Activated naive CD4-positive, alpha-beta T cell treated with anti-CD3 and anti-CD28 coated beads for 36 hours (primary cell): ENCODE measurements at regions not wholly inside any gene's neighbourhood (a gene's known extent, or its start where the extent isn't known, plus 50 kb on each side); places are given as distances from the start of the nearest gene placed in this dataset.

Source experiments
- CTCF ChIA-PET: fragments of 350-600 bp; sonication (Branson Sonifier 250); formaldehyde crosslinking; loops from one replicate; lab custom pipeline; 2021; ENCODE audit warnings: antibody characterized with exemption; lab: Charles Lee
- DNase-seq: peaks from one replicate; pipeline ENCODE4 v3.0.0-alpha.2; 2020
- H3K27ac Mint-ChIP-seq: one replicate; pipeline ENCODE4 v1.8.0; 2021; ENCODE audit warnings: mild to moderate bottlenecking, mixed read lengths
- H3K27me3 Mint-ChIP-seq: one replicate; pipeline ENCODE4 v1.8.0; 2021; ENCODE audit warnings: low read depth, mixed read lengths
- H3K36me3 Mint-ChIP-seq: one replicate; pipeline ENCODE4 v1.8.0; 2021; ENCODE audit warnings: low read depth, mixed read lengths
- H3K4me1 Mint-ChIP-seq: one replicate; pipeline ENCODE4 v1.8.0; 2021; ENCODE audit warnings: low read depth, mixed read lengths
- H3K4me3 Mint-ChIP-seq: one replicate; pipeline ENCODE4 v1.8.0; 2021; ENCODE audit warnings: mild to moderate bottlenecking, moderate library complexity, mixed read lengths
- H3K9me3 Mint-ChIP-seq: one replicate; pipeline ENCODE4 v1.8.0; 2021; ENCODE audit warnings: mixed read lengths
- intact Hi-C: fragments of 100-400 bp; cut with micrococcal nuclease; formaldehyde crosslinking; loops from one replicate; pipeline ENCODE4 v1.15.1; 2023

DNA sequence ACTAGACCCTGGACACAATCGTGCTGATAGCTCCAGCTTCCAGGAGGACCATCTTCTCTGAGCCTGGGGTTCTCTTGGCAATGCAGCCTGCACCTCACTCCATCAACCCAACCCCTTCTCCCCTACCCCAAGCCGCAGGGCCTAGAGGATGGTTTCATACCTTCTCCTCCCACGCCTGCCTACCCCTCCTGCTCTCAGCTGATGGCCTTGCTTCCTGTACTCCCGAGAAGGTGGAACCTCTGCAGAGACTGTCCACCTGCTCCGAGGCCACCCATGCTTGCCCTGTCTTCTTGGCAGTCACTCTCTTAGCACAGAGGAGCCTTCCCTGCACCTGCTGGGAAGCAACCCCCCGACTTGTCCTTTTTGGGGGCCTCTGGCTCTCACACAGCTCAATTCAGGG is 241.9 kb downstream of the IRX2 start:
- intact Hi-C loops: no loop called here
- DNase-seq: no peak
- Mint-ChIP-seq H3K27ac (no peak overlapping the region), H3K27me3 (peaks cover 2% of the 10 kb centered on the region), H3K4me1 (no peaks in the 10 kb centered on the region), H3K4me3 (no peak overlapping the region), H3K9me3 (no peaks in the 10 kb centered on the region), H3K36me3 (no peaks in the 10 kb centered on the region)
- CTCF ChIA-PET: no interaction called here

DNA sequence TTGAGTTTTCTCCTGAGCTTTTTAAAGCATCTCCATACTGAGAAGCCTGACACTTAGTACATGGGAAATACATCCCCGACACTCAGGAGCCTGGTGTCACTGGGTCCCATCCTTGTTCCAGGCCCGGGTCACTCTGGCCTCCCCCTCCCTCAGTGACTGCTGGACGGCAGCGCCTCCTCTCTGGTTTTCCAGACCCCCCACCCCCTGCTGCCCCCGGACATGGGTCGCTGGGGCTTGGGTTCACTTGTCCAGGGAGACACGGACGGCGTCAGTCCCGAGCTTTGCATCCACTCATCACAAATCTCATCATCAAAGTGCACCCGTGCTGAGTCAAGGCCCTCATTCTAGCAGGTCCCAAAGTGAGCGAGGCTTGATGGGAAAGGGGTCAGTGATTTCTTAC is 243.0 kb downstream of the IRX2 start:
- H3K36me3 Mint-ChIP-seq: no peaks in the 10 kb centered on the region
- H3K4me3 Mint-ChIP-seq: no peak overlapping the region
- intact Hi-C loops: no loop called here
- no peaks in the 10 kb centered on the region for H3K9me3 Mint-ChIP-seq
- CTCF ChIA-PET: no interaction called here
- no peaks in the 10 kb centered on the region for H3K4me1 Mint-ChIP-seq
- no peak for DNase-seq
- H3K27ac Mint-ChIP-seq: no peak overlapping the region
- peaks cover 2% of the 10 kb centered on the region for H3K27me3 Mint-ChIP-seq

DNA sequence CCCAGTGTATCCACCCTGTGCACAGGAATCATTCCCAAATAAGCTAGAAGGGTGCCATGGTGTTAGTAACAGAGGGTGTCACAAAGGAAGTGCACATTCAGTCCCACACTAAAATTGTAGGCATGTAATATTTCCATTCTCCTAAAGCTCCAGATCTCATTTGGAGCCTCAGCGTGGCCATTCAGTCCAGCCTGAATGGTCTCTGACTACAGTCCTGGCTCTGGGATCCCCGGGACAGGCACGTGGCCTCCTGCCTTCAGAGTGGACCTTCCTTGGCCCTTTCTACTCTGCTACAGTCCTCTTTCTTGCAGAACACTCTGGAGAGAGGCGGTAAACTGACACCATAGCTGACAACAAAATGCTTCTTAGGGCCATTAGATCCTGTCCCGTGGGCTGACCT is 243.9 kb downstream of the IRX2 start:
- no peaks in the 10 kb centered on the region for H3K9me3 Mint-ChIP-seq
- CTCF ChIA-PET: no interaction called here

DNA sequence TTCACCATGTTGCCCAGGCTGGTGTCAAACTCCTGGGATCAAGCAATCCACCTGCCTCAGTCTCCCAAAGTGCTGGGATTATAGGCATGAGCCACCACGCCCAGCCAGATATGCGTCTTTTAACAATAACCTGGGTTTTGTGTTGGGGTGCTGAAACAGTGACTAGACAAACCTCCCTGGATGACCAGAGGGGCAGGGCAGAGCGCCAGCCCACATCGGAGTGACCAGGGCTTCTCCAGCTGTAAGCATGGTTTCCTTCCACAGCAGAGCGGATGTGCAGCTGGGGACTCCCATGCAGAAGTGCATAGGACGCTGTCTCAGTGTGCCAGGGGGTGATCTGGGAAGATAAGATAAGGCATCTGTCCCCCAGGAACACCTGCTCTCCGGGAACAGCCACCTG is 244.9 kb downstream of the IRX2 start:
- intact Hi-C loops: no loop called here
- no peak for DNase-seq
- CTCF ChIA-PET: no interaction called here
- H3K4me1 Mint-ChIP-seq: no peaks in the 10 kb centered on the region
- H3K9me3 Mint-ChIP-seq: no peaks in the 10 kb centered on the region
- peaks cover 2% of the 10 kb centered on the region for H3K27me3 Mint-ChIP-seq
- H3K4me3 Mint-ChIP-seq: no peak overlapping the region
- no peak overlapping the region for H3K27ac Mint-ChIP-seq
- no peaks in the 10 kb centered on the region for H3K36me3 Mint-ChIP-seq

More for the DNA sequence above, 243.9 kb downstream of the IRX2 start:
- Mint-ChIP-seq H3K4me1 (no peaks in the 10 kb centered on the region), H3K36me3 (no peaks in the 10 kb centered on the region), H3K27me3 (peaks cover 2% of the 10 kb centered on the region), H3K4me3 (no peak overlapping the region), H3K27ac (no peak overlapping the region)
- no peak for DNase-seq
- intact Hi-C loops: no loop called here

DNA sequence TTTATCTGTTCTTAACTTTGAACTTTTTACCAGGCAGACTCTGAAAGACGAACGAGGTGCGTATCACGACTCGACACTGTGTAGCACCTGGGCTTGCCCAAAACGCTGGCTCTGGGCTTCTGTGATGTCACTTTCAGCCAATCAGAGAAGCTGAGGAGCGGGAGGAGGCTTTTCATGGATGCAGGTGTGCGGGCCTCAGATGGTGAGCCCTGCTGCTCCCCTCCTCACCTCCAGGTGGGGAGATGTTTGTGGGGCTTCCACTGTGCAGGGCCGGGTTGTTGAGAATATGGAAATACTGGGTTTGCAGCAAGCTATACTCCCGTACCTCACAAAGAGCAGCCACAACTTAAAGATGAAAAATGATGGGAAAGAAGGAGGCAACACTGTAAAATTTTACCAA is 246.3 kb downstream of the IRX2 start:
- Mint-ChIP-seq H3K27me3 (peaks cover 2% of the 10 kb centered on the region), H3K4me3 (no peak overlapping the region), H3K27ac (no peak overlapping the region), H3K4me1 (no peaks in the 10 kb centered on the region), H3K9me3 (no peaks in the 10 kb centered on the region), H3K36me3 (no peaks in the 10 kb centered on the region)
- DNase-seq: no peak
- CTCF ChIA-PET: no interaction called here
- intact Hi-C loops: no loop called here

DNA sequence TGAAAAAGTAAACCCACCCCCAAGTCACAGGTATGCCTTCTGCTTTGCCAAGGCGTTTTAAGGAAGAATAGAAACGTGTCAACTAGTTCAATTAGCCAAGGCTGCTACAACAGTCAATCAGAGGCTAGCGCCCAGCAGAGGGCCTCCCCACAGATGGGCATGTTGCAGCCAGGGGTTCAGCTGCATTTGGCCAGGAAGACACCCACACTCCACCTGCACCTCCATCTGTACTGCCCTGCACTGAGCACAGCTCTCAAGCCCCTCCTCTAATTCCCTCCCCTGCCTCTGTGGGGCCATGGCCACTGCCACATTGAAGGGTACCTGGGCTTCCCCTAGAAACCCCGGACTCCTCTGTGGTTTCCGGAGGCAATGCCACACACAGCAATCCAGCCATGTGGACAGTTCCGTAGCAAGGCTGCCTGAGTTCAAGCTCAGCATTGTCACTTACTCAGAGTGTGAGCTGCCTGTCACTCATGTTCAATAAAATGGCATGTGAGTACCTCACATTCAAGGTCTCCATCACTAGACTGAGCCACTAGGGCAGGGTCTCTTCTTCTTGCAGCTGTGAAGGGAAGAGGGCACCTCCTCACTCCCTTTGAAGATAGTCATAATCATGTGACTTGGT is 248.4 kb downstream of the IRX2 start:
- H3K27ac Mint-ChIP-seq: no peak overlapping the region
- CTCF ChIA-PET: no interaction called here
- peaks cover 2% of the 10 kb centered on the region for H3K9me3 Mint-ChIP-seq
- H3K36me3 Mint-ChIP-seq: no peaks in the 10 kb centered on the region
- H3K4me1 Mint-ChIP-seq: no peaks in the 10 kb centered on the region
- intact Hi-C loops: no loop called here
- DNase-seq: no peak
- H3K27me3 Mint-ChIP-seq: no peaks in the 10 kb centered on the region
- no peak overlapping the region for H3K4me3 Mint-ChIP-seq

DNA sequence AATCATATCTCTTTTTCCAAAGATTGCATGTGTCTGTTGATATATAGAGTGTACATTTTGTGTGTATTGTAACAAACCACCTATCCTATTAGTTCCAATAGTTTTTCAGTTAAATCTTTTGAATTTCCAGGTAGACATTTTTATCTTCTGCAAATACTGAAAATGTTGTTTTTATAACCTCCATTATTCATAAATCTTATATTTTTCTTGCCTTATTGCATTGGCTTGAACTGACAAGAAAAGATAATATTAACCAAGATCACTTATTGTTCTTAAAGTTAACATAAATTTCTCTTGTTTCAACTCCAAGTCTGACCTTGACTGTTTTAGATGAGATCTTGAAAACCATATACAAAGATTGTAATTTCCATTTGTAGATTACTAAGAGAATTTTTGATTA is 251.6 kb downstream of the IRX2 start:
- no peak overlapping the region for H3K27ac Mint-ChIP-seq
- H3K4me1 Mint-ChIP-seq: no peaks in the 10 kb centered on the region
- no peaks in the 10 kb centered on the region for H3K36me3 Mint-ChIP-seq
- CTCF ChIA-PET: no interaction called here
- intact Hi-C loops: no loop called here
- H3K4me3 Mint-ChIP-seq: no peak overlapping the region
- DNase-seq: no peak
- no peaks in the 10 kb centered on the region for H3K27me3 Mint-ChIP-seq
- peaks cover 2% of the 10 kb centered on the region for H3K9me3 Mint-ChIP-seq

DNA sequence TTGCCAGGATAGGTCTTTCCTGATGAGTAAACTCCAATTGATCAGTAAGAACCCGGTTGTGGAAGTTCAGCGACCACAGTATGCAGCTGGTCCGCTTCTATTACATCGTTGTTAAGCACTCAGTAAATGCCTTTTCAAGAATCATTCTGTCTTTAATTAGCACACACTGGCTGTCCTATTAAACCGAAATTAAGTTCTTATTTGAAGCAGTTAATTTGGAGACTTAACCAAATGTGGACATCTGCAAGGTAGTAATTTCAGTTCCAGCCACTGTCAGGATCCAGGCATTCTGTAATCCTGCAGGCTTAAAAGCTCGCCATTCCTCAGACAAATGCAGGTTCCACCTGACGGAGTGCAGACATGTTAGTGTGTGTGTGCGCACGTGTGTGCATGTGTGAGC is 254.6 kb downstream of the IRX2 start:
- CTCF ChIA-PET: no interaction called here
- no peak for DNase-seq
- Mint-ChIP-seq H3K9me3 (peaks cover 2% of the 10 kb centered on the region), H3K27ac (no peak overlapping the region), H3K4me1 (no peaks in the 10 kb centered on the region), H3K4me3 (no peak overlapping the region), H3K36me3 (no peaks in the 10 kb centered on the region), H3K27me3 (no peaks in the 10 kb centered on the region)
- intact Hi-C loops: no loop called here

DNA sequence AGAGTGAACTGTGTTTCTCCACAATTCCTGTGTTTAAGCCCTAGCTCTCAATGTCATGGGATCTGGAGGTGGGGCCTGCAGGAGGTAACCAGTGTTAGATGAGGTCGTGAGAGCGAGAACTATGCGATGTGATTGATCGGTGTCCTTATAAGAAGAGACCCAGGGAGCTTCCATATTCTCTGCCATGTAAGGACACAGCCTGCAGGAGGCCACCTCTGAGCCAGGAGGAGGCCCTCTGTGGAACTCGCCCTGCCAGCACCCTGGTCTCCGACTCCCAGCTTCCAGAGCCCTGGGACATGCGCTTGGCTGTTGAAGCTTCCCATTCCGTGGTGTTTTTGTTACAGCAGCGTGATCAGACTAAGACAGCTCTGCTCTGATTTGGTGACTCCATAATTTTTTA is 255.4 kb downstream of the IRX2 start:
- CTCF ChIA-PET: no interaction called here
- DNase-seq: no peak
- Mint-ChIP-seq H3K4me1 (no peaks in the 10 kb centered on the region), H3K27ac (no peak overlapping the region), H3K36me3 (no peaks in the 10 kb centered on the region), H3K9me3 (peaks cover 2% of the 10 kb centered on the region), H3K27me3 (no peaks in the 10 kb centered on the region), H3K4me3 (no peak overlapping the region)
- intact Hi-C loops: no loop called here

DNA sequence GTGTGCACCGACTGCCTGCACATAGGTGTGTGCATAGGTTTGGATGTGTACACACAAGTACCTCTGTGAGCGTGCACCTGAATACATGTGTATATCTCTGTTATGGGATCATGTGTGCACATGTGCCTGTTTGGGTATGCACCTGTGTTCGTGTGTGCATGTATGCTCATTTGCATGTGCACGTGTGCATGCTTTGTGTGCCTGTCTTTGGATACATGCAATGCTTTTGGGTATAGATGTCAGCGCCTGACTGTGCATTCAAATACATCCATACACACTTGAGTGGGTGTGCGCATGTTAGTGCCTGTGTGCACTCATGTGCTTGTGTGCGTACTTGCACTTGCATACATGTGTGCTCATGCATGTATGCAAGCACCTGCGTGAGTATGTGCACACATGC is 258.1 kb downstream of the IRX2 start:
- no peak for DNase-seq
- H3K9me3 Mint-ChIP-seq: no peaks in the 10 kb centered on the region
- H3K36me3 Mint-ChIP-seq: no peaks in the 10 kb centered on the region
- H3K4me3 Mint-ChIP-seq: no peak overlapping the region
- no peaks in the 10 kb centered on the region for H3K27me3 Mint-ChIP-seq
- H3K27ac Mint-ChIP-seq: no peak overlapping the region
- intact Hi-C loops: no loop called here
- H3K4me1 Mint-ChIP-seq: no peaks in the 10 kb centered on the region
- CTCF ChIA-PET: no interaction called here

DNA sequence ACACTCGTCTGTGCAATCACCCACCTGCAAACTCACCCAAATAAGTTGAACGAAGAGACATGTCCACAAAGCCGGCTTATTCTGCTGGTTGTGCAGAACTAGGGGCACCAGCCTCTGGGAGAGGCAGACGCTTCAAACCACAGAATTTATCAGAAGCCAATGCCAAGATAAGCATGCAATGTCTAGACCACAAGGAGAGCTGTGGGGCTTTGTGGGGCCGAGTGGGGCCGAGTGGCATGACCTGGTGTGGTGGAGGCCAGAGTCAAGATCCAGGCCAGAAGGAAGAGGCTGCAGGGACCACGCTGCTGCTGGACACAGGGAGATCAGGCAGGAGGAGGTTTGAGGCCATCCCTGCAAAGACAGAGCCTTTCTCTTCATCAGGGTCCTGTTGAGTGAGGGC is 259.0 kb downstream of the IRX2 start:
- no peaks in the 10 kb centered on the region for H3K9me3 Mint-ChIP-seq
- intact Hi-C loops: no loop called here
- no peaks in the 10 kb centered on the region for H3K36me3 Mint-ChIP-seq
- DNase-seq: no peak
- CTCF ChIA-PET: no interaction called here
- H3K4me1 Mint-ChIP-seq: no peaks in the 10 kb centered on the region
- H3K4me3 Mint-ChIP-seq: no peak overlapping the region
- no peaks in the 10 kb centered on the region for H3K27me3 Mint-ChIP-seq
- no peak overlapping the region for H3K27ac Mint-ChIP-seq

DNA sequence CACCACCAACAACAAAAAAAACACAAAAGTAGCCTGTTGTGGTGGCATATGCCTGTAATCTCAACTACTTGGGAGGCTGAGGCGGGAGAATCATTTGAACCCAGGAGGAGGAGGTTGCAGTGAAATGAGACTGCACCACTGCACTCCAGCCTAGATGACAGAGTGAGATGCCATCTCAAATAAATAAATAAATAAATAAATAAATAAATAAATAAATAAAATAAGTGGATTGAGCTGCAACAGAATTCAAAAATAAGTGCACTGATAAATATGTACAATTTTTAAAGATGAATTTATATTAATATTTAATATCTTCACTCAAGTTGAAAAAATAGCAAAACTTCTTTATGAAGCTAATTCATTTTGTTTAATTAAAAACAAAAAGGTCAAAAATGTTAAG is 259.6 kb downstream of the IRX2 start:
- CTCF ChIA-PET: no interaction called here
- intact Hi-C loops: no loop called here
- Mint-ChIP-seq H3K36me3 (no peaks in the 10 kb centered on the region), H3K4me3 (no peak overlapping the region), H3K27ac (no peak overlapping the region), H3K4me1 (no peaks in the 10 kb centered on the region), H3K9me3 (no peaks in the 10 kb centered on the region), H3K27me3 (no peaks in the 10 kb centered on the region)
- DNase-seq: no peak

DNA sequence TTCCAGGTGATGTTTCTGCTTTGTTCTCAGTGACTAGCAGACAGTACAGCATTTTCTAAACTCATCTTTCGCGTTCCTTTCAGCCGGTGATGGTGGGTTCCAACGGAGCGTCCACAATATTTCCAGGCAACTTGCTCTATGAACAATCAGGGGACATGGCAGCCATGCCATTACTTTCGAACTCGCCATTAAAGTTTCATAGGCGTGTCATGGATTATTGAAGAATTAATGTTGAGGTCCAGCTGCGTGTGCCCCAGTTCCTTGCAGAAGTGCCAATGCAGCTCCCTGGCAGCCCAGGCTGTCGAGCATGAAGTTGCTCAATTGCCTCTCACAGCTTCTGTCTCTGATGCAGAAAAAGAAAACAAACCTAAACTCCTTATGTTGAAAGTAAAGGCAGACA is 262.2 kb downstream of the IRX2 start:
- no peaks in the 10 kb centered on the region for H3K27me3 Mint-ChIP-seq
- H3K4me3 Mint-ChIP-seq: no peak overlapping the region
- intact Hi-C loops: no loop called here
- CTCF ChIA-PET: no interaction called here
- no peaks in the 10 kb centered on the region for H3K36me3 Mint-ChIP-seq
- no peak overlapping the region for H3K27ac Mint-ChIP-seq
- no peak for DNase-seq
- no peaks in the 10 kb centered on the region for H3K9me3 Mint-ChIP-seq
- no peaks in the 10 kb centered on the region for H3K4me1 Mint-ChIP-seq

DNA sequence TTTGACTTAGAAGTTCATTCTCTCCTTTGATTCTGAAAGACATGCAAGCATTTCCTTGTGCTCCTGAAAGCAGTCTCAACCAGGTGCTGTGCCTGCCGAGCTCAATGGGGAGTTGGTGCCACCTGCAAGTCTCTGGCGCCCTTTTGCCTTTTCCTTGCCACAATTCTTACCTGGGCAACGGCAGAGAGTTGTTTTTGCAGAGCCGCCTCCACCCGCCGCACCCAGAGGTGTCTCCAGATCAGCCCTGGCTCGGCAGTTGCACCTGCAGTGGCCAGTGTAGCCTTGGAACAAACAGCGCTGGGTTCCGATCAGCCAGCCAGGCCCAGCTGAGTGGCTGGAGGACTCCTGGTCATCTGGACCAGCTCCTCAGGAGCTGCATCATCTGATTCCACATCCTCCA is 262.9 kb downstream of the IRX2 start:
- intact Hi-C loops: no loop called here
- Mint-ChIP-seq H3K4me3 (no peak overlapping the region), H3K4me1 (no peaks in the 10 kb centered on the region), H3K36me3 (no peaks in the 10 kb centered on the region), H3K27me3 (no peaks in the 10 kb centered on the region), H3K27ac (no peak overlapping the region), H3K9me3 (no peaks in the 10 kb centered on the region)
- no peak for DNase-seq
- CTCF ChIA-PET: no interaction called here
